ENCODE measurements at regions not wholly inside any gene's neighbourhood (a gene's known extent, or its start where the extent isn't known, plus 50 kb on each side); places are given as distances from the start of the nearest gene placed in this dataset.

GRCh38 chrX:20330545-20330944, 63.8 kb upstream of the RPS6KA3 start:
- no peak for DNase-seq (ENCODE audit: low read depth in 2 of 2)

GRCh38 chrX:20329435-20329834, 62.7 kb upstream of the RPS6KA3 start:
- DNase-seq (ENCODE audit: low read depth in 2 of 2): no peak

- DNase-seq (ENCODE audit: low read depth in 2 of 2): no peak
Observed at GRCh38 chrX:20325786-20326388, 59.2 kb upstream of the RPS6KA3 start.

GRCh38 chrX:20322887-20323286, 56.2 kb upstream of the RPS6KA3 start:
- DNase-seq (ENCODE audit: low read depth in 2 of 2): no peak

- DNase-seq (ENCODE audit: low read depth in 2 of 2): no peak
Observed at GRCh38 chrX:20320461-20321159, 53.9 kb upstream of the RPS6KA3 start.

- DNase-seq (ENCODE audit: low read depth in 2 of 2): no peak
Observed at GRCh38 chrX:20319054-20319453, 52.3 kb upstream of the RPS6KA3 start.

- DNase-seq (ENCODE audit: low read depth in 2 of 2): no peak
Observed at GRCh38 chrX:20317873-20318272, 51.2 kb upstream of the RPS6KA3 start.

Data from dermis microvascular lymphatic vessel endothelial cell (primary cell).